ENCODE measurements at regions not wholly inside any gene's neighbourhood (a gene's known extent, or its start where the extent isn't known, plus 50 kb on each side); places are given as distances from the start of the nearest gene placed in this dataset.

GRCh38 chr12:118534003-118534402 lies 157.6 kb downstream of the SUDS3 start:
- TF ChIP-seq CTCF (conservative IDR thresholded peaks at IDR 0.05 in 1 of 2, IDR thresholded peaks at IDR 0.05 in 1 of 2; ENCODE audit: low read depth in 1 of 2, low read length in 2 of 2) (no peak), EZH2 (IDR thresholded peaks at IDR 0.05; ENCODE audit: low read length, missing control alignments) (no peak)
